HL-60 (cell line): ENCODE measurements at regions not wholly inside any gene's neighbourhood (a gene's known extent, or its start where the extent isn't known, plus 50 kb on each side); places are given as distances from the start of the nearest gene placed in this dataset.

ENCODE experiments used
- DNase-seq, 2 experiments: peaks; one replicate each; pipeline ENCODE4 v3.0.0-alpha.2; 2010 to 2020; ENCODE audit warnings: low read depth in 1 of 2, low spot score in 1 of 2
- H3K27ac ChIP-seq: fragments of 250-450 bp; sonication (Bioruptor Pico); replicated peaks from 2 replicates; pipeline ENCODE4 v1.5.1; 2020; ENCODE audit warnings: mild to moderate bottlenecking, moderate library complexity
- H3K27me3 ChIP-seq: fragments of 250-450 bp; sonication (Bioruptor Pico); 2 replicates; pipeline ENCODE4 v1.5.1; 2021; ENCODE audit warnings: mild to moderate bottlenecking, moderate library complexity; ENCODE audit not compliant: insufficient read depth, poor library complexity, severe bottlenecking
- H3K4me3 ChIP-seq: replicated peaks from 2 replicates; pipeline ENCODE4 v1.5.1; 2011; ENCODE audit warnings: mild to moderate bottlenecking, control low read depth, low read length; ENCODE audit not compliant: insufficient read depth
- CTCF ChIP-seq: IDR thresholded peaks from one replicate; pipeline ENCODE4 v1.5.1; 2011; ENCODE audit warnings: low read length, control low read depth, inconsistent platforms; ENCODE audit not compliant: insufficient read depth
- GABPA ChIP-seq: IDR thresholded peaks from 2 replicates; pipeline ENCODE4 v1.6.1; 2012; ENCODE audit warnings: low read depth
- POLR2AphosphoS5 ChIP-seq: IDR thresholded peaks from 2 replicates; pipeline ENCODE4 v1.6.1; 2012; ENCODE audit warnings: low read depth
- REST ChIP-seq: IDR thresholded peaks from 2 replicates; pipeline ENCODE4 v1.6.1; 2012; ENCODE audit warnings: low read depth; ENCODE audit not compliant: insufficient replicate concordance
- SPI1 ChIP-seq: IDR thresholded peaks from 2 replicates; pipeline ENCODE4 v1.6.1; 2012; ENCODE audit warnings: low read depth, mild to moderate bottlenecking, borderline replicate concordance

- DNase-seq = no peak
- H3K27ac ChIP-seq = no peak overlapping the region
- H3K27me3 ChIP-seq = no peaks in the 10 kb centered on the region
- no peak overlapping the region for H3K4me3 ChIP-seq
- TF ChIP-seq SPI1 (no peak), CTCF (no peak), GABPA (no peak), POLR2AphosphoS5 (no peak), REST (no peak)
Observed at GRCh38 chrX:82081027-82081426, 879.1 kb downstream of the SH3BGRL start.

- TF ChIP-seq REST = no peak
- no peak for TF ChIP-seq POLR2AphosphoS5
- no peak for TF ChIP-seq CTCF
- TF ChIP-seq SPI1 = no peak
- no peak for TF ChIP-seq GABPA
- Histone ChIP-seq H3K4me3 (no peak overlapping the region), H3K27me3 (no peaks in the 10 kb centered on the region), H3K27ac (no peak overlapping the region)
- no peak for DNase-seq
Observed at GRCh38 chrX:82087699-82088098, 885.8 kb downstream of the SH3BGRL start.

GRCh38 chrX:82092307-82092706 is 890.4 kb downstream of the SH3BGRL start:
- Histone ChIP-seq H3K27ac (no peak overlapping the region), H3K27me3 (no peaks in the 10 kb centered on the region), H3K4me3 (no peak overlapping the region)
- DNase-seq = no peak
- TF ChIP-seq REST (no peak), CTCF (no peak), GABPA (no peak), SPI1 (no peak), POLR2AphosphoS5 (no peak)
